ENCODE measurements at regions not wholly inside any gene's neighbourhood (a gene's known extent, or its start where the extent isn't known, plus 50 kb on each side); places are given as distances from the start of the nearest gene placed in this dataset.

DNA sequence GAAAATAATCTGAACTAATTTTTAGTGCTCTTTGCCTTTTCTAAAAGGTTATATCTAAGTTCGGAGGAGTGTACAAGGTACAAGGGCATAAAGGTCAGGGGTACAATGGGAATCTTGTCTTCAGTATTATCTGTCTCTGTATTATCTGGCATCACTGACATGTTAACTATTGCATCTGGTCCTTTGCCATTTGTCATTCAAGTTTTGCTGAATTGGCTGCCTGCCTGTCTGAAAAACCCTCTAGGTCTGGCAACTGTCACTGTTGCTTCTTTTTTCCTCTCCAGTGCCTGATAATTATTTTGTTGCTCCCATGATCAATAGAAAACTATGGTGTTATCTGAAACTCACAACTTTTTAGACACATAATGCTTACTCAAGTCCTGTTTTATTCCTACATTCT lies 112.5 kb upstream of the STK26 start:
- TF ChIP-seq ZNF552 (CRISPR knock-in tag; IDR thresholded peaks at IDR 0.05; ENCODE audit: borderline replicate concordance): no peak
- no peak for TF ChIP-seq JUND (CRISPR knock-in tag; IDR thresholded peaks at IDR 0.05)
- TF ChIP-seq, protein P1, sequence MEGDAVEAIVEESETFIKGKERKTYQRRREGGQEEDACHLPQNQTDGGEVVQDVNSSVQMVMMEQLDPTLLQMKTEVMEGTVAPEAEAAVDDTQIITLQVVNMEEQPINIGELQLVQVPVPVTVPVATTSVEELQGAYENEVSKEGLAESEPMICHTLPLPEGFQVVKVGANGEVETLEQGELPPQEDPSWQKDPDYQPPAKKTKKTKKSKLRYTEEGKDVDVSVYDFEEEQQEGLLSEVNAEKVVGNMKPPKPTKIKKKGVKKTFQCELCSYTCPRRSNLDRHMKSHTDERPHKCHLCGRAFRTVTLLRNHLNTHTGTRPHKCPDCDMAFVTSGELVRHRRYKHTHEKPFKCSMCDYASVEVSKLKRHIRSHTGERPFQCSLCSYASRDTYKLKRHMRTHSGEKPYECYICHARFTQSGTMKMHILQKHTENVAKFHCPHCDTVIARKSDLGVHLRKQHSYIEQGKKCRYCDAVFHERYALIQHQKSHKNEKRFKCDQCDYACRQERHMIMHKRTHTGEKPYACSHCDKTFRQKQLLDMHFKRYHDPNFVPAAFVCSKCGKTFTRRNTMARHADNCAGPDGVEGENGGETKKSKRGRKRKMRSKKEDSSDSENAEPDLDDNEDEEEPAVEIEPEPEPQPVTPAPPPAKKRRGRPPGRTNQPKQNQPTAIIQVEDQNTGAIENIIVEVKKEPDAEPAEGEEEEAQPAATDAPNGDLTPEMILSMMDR (CRISPR knock-in tag; IDR thresholded peaks at IDR 0.05): no peak
- TF ChIP-seq, protein P2, sequence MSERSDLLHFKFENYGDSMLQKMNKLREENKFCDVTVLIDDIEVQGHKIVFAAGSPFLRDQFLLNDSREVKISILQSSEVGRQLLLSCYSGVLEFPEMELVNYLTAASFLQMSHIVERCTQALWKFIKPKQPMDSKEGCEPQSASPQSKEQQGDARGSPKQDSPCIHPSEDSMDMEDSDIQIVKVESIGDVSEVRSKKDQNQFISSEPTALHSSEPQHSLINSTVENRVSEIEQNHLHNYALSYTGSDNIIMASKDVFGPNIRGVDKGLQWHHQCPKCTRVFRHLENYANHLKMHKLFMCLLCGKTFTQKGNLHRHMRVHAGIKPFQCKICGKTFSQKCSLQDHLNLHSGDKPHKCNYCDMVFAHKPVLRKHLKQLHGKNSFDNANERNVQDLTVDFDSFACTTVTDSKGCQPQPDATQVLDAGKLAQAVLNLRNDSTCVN (CRISPR knock-in tag; IDR thresholded peaks at IDR 0.05; ENCODE audit: borderline replicate concordance): no peak
- no peak for TF ChIP-seq ETV5 (CRISPR knock-in tag; IDR thresholded peaks at IDR 0.05; ENCODE audit: borderline replicate concordance)
- no peak for TF ChIP-seq PCBP2 (optimal IDR thresholded peaks at IDR 0.05; ENCODE audit: low read depth, low read length, poor library complexity, severe bottlenecking)

All from HepG2 (cell line).